GM21515 (cell line): ENCODE measurements at regions not wholly inside any gene's neighbourhood (a gene's known extent, or its start where the extent isn't known, plus 50 kb on each side); places are given as distances from the start of the nearest gene placed in this dataset.

Experiments
- ATAC-seq: cut with Tn5 transposase; IDR thresholded peaks from one replicate; pipeline ENCODE4 v1.9.1; 2021; ENCODE audit not compliant: unreplicated experiment

DNA sequence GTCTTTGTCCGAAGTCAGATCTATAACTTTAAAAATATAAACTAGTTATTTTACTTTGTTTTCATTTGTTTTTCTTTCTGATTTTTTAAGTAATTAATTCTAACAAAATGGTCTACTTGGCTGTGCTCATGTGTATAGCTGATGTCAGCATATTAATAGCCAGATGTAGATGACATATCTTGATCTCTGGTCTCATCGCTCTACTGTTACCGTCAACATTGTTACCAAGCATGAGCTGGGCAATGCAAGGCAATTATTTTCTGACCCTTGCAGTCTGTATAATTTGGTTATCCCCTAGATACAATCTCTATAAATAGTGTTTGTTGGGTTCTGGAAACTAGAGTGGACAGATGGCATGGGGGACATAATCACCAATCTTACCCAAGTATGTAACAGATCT lies 151.6 kb upstream of the PTPRK start:
- no peak for ATAC-seq

DNA sequence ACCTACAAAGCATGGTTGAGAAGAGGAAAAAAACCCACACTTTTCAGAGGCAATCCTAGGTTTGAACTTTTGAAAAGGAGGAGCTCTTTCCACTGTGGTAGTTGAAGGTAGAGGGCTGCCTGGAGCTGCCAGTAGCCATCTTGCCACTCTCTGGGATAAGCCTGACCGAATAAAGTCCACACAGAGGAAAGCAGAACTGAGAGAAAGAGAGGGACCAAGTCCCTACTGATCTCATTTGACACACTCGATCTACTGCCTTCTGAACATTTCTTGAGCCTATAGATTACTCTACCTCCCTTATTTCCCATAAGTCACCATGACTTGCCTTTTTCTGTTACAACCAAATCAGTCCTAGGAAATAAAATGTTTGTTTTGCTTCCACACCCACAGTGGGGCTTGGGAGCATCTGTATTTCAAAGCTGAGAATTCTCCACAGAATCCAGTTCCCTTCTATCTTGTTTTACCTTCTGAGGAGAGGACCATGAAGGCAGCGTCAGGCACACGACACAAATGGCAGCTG lies 147.0 kb upstream of the PTPRK start:
- no peak for ATAC-seq

DNA sequence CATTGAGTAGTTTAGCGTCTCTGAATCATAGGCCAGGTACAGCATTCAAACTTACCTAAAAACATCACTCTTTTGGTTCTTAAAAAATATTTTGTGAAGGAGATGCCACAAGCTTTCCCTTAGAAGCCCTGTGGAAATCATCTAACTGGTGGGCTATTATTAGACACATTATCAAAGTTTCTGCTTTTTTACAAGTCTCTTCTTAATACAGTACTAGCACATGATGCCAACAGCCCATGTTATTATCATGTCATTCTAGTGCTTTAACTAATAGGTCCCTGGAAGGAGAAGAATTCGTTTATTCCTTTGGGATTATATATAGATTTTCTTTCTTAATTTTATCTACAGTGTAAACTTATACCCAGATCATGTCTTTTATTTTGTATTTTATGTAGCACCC lies 146.0 kb upstream of the PTPRK start:
- ATAC-seq, result no peak

DNA sequence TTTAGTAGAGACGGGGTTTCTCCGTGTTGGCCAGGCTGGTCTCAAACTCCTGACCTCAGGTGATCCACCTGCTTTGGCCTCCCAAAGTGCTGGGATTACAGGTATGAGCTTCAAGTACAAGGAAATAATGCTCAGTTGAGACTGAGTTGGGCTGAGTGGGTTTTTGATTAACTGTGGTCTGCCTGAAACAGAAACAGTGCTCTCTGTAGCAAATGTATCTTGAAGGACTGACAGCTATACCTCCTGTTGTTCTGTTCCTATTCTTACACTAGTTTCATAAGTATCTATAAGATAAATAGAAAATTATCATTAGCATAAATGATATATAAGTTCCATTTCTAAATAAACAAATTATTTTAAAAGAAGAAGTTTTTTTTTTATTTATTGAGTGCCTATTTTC lies 142.8 kb upstream of the PTPRK start:
- no peak for ATAC-seq

DNA sequence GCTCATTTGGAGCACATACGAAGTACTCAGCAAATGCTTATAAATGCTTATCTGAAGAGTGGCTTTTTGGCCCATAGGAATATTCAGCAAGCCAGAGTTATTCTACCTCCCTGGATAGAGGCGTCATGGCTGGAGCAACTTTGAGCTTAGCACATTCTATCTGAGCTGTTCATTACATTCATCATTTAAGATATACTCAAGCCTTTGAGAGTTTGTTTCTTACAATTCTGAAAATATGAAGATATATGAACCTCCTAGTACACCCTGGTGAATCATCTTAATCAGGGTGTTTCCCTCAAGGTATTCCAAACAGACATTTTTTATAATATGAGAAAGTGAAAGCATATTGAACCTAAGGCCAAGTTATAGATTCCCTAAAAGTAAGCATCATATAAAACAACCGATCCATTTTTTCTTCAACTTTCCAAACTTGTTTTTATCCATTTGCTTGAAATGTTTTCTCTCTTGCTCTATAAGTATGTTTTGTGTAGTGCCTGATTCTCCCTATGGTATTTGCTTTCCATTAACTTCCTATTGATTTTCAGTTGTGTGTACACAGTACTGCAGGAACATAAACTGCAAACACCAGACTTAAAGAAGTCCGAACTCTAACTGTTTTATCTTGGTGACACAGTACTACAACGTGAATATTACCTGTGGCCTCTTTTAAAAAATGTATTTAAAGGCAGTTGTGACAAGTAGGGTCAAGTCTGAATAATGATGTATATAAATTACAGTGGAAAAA lies 139.7 kb upstream of the PTPRK start:
- ATAC-seq, result no peak

DNA sequence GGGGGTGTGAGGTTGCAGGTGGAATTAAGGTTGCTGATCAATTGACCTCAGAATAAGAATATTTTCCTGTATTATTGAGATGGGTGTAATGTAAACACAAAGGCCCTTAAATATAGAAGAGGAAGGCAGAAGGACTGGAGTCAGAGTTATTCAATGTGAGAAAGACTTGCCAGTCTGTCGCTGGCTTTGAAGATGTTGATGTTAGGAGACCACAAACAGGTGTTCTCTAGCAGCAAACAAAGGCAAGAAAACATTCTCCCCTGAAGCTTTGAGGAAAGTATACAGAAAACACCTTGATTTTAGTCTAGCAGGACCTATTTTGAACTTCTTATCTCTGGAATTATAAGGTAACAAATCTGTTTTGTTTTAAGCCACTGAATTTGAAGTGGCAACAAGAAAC lies 138.9 kb upstream of the PTPRK start:
- ATAC-seq, result no peak

DNA sequence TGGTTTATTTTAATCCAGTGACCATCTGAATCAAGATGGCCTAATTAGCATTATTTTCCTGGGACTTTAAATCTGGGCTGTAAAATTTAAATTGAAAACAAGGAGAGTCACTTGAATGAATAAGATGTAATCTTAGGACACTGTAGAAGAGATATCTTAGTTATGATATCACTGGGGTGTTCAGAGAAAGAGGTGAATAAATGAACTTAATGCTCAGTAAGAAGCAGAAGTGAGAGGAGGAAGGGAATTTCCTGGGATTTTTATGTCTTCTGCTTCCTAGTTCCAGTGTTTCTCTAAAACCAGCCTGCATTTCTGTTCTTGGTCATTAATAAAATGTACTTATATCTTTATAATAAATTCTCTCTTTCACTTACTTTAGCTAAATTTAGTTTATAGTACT lies 136.8 kb upstream of the PTPRK start:
- no peak for ATAC-seq

DNA sequence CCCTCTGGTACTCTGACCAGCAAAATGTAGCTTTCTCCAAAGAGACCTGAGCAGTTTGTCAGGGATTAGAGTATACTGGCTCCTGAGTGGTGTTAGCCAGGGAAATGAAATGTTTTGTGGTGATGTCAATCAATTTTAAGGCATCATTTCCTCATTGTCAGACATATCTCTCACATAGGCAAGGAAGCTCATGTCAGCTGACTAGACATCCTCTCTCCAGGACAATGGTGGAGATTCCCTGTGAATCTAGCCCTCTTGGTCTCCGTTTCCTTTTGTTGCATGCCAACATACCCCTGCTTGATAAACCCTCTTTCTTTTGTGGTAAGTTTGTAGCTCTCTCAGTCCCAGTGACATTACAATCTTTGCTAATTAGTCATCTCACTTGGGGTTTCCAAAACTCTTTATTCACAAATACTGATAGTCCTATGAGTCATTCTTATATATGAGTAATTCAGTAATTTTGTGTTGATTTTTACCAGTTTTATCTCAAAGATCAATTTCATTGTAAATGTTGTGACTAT lies 135.6 kb upstream of the PTPRK start:
- peak; percentile 67 for ATAC-seq

DNA sequence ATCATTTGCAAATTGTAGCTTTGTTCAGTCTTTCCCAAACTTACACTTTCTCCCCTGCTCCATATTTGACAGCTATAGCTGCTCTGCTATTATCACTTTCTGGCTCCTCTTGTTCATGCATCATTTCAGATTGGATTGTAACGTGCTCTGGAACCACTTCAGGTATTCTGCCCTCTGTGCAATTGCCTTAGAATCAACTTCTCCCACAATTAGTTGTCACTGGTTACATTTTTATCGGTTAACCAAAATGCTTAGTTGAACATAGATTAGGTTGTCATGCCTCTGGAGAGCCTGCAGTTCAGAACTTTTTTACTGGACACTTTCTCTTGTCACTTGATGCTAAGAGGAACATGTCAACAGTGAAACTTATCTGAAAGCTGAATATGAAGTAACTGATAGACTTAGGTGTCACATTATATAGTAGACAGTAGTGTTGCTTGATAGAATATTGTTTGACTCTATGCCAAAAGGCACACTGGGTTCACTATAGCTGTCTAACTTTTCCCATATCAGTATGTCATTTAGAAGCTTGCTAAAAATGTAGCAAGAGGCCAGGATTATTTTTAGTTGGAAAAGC lies 127.7 kb upstream of the PTPRK start:
- ATAC-seq, result no peak

DNA sequence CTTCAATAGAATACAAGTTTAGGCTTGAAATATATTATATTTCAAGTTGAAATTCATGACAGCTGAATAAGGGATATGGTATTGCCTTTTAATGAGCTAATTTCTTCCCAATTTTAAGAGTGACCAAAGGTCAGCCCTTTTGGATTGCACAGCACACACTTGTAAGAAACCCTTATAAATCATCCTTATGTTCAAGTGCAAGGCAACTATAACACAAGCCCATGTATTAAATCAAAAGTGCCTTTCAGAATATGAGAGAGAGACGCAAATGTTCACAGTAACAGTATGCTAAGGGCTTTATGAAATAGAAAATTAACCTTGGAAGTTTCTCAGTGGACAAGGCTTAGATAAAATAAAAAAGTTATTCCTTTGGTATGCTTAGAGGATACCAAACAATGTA lies 121.7 kb upstream of the PTPRK start:
- ATAC-seq, result no peak

DNA sequence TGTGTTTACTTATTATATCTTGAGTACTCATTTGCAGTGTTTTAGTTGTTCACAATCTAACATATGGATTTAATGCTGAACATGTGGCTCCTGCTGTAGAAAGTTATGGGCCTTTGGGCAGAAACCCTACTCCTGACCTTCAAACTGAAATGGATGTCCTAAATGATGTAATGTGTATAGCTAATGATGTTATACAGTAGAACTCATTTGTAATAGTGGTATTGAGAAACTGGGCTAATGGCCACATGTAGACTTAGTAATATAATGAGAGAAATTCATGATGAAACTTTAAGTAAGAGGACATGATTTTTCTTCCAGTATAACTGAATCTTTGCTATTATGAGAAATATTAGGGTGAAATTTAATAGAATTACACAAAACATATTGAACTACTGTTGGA lies 121.3 kb upstream of the PTPRK start:
- ATAC-seq, result no peak

DNA sequence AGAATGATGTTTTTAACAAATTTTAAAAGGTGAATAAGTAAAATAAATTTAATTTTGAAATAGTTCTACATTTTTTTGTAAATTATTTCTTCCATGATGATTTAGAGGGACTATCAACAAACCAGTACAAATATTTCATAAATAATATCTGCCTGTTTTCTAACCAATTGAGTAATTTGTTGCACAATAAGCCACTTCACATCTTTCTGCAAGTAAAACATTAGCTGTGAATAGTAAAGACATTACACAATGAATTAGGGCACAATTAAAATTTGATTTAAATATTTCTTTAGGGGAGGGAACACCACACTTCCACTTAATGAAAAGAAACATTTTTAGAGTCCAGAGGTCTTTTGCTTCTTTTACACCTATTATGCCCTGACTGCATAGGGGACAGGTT lies 118.4 kb upstream of the PTPRK start:
- ATAC-seq, result no peak

DNA sequence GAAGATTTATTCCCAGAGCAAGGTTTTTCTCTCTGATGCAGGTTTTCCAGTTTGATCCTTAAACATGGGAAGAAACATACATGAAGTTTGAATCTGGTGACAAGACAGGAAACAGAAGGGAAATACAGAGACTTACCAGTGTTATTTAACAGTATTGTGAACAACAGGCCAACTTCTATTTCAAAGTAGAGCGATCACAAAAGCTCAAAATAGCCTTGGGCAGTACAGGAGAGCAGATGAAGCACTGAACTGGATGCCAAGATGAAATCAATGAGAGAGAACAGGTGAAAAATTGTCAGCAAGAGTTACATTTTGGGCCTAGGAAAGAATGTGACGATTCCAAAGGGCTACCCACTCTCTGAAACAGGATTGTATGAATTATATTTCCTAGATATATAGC lies 114.8 kb upstream of the PTPRK start:
- no peak for ATAC-seq

DNA sequence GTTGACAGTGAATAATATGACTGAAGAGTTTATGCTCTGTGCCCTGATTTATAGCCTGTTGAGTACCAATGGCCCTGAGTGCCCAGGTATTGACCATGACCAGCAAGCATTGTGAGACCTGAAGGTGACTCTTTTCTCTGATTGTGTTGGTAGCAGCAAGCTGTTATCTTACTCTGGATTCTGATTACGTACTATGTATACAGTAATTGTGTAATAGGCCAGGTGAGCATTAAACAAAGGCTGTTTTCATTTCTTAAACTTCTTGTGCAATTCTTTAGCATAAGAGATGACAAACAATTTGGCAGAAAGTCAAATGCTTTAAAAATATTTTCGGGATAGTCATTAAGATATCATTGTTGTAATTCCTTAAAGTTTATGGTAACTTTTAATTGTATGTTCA lies 111.7 kb upstream of the PTPRK start:
- ATAC-seq, result no peak

DNA sequence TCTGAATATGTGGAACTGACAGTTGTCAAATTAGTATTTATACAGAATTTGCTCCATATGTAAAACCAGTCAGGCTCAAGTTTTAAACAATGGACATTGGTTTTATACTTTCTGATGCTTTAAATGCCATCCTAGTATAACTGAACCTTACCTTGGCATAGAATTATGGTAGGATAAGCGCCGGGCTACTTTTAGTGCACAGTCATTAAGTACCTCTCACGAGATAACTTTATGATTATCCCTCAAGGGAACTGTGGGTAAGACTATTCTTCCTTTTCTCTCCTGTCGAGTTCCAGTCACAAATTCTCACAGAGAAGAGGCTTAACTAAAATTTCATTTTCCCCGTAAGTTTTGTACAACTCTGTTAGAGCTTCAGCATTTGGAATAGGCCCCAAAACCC lies 110.6 kb upstream of the PTPRK start:
- no peak for ATAC-seq

DNA sequence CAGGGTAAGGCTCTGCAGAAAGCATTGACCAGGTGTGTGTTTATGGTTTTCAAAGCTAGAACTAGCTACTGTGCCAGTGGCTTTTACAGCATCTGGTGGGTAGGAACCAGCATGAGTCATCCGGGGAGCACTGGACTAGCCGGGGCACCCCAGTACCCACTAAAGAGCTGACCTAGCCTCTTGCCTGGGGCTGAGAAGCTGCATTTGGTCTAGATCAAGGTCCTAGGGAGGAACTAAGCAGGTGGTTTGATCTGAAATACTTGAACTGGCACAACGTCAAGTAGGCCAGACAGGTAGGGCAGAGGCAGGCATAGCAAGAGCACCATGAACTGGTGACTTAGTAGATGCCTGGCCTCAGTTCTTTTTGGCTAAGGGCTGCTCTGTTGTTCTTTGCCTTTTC lies 109.8 kb upstream of the PTPRK start:
- ATAC-seq, result no peak

DNA sequence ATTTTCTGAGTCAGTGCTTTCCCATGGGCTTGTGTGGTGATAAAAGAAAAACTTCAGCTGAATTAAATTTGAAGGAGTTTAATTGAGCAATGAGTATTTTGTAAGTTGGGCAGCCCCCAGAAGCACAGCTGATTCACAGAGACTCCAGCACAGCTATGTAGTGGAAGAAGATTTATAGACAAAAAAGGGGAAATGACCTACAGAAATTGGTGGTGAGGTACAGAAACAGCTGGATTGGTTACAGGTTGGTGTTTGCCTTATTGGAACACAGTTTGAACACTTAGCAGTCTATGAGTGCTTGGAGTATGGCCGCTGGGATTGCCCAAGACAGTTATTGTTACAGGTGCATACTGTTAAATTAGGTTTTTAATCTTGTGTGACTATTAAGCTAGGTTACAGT lies 96.9 kb upstream of the PTPRK start:
- no peak for ATAC-seq

DNA sequence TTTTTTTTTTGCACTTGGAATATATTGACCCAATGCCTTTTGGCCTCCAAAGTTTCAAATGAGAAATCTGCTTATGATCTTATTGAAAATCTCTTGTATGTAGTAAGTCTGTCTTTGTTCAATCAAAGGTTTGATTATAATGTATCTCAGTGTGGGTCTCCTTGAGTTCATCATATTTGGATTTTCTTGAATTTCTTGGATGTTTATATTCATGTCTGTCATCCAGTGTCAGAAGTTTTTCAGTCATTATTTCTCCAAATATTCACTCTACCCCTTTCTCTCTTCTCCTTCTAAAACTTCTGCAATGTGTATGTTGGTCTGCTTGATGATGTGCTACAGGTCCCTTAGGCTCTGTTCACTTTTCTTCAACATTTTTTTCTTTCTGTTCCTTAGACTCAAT lies 95.9 kb upstream of the PTPRK start:
- no peak for ATAC-seq

DNA sequence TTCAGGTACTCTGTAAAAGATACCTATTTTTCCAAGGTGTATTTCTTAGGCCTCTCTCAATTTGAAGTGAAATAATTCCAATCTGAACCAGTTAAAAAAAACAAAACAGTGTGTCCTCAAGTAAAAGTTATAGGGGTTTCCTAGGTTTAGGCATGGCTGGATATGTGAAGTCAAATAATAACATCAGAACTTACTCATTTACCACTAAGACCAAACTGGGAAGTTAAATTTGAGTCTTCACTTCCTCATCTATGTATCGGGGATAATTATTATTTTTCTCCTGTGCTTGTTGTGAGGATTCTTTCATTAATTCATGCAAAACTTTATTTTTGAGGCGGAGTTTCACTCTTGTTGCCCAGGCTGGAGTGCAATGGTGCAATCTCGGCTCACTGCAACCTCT lies 86.2 kb upstream of the PTPRK start:
- ATAC-seq, result no peak

DNA sequence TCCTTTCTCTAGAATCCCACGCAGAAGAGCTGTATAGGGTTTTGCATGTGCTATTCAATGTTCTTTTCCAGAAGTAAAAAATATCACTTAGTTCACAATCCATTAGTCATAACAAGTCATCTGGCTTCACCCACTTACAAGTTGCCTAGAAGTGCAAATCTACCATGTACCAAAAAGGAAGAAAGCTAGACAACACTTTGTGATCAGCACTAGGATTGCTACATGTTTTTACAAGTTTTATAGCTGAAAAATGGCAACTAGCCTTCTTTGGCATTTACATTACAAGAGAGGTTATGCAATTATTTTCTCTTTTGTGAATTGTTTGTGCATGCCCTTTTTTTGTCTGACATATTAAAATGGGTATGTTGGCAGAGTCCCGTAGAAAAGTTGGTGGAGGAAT lies 85.6 kb upstream of the PTPRK start:
- ATAC-seq, result no peak

DNA sequence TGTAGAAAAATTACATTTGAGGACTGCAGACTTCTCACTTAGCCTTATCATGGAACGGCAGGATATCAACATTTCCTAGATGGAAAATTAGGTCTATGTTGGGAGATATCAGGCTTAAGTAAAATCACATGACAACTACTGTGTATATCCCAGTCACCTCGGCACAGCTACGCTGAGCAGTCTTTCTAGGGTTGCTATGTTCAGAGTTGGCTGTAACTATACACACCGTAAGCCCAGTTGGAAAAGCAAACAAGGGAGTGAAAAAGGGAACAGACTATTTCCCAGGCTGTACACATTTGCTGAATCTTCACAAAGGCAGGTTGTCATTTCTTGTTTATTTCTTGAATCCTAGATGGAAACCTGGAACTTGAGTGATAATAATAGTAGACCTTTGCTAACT lies 80.7 kb upstream of the PTPRK start:
- no peak for ATAC-seq

DNA sequence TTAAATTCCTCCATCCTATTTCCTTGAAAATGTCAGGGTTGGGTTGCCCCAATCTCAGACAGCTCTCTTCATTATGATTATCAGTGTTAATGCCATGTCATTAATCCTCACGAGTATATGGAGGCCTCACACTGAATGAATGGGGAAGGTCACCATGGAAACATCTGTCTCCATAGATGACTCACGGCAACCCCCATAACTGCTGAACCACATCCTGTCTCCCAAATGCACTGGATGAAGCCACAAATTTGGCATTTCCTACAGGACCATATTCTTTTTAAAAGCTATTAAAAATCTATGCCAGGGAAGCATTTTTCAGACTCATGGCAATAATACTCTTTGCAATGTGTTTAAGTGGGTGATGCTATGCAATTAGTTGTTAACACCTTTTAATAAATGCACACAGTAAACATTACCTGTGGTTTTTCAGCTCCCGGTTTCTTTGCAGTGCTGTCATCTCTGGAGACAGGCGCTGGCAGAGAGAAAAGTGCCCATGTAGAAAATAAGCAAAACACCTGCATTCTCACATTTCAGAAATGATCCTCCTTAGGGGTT lies 80.1 kb upstream of the PTPRK start:
- ATAC-seq, result peak; percentile 67
